Spleen (tissue), 11 donors: ENCODE measurements at regions not wholly inside any gene's neighbourhood (a gene's known extent, or its start where the extent isn't known, plus 50 kb on each side); places are given as distances from the start of the nearest gene placed in this dataset.

Experiments
- DNase-seq: peaks from one replicate; pipeline ENCODE4 v3.0.0-alpha.2; 2020
- H3K27ac ChIP-seq, 8 donors: fragments of 200-600 bp; sonication (generic) in 7 of 8; 1 replicate in 4 of 8; 2 replicates in 4 of 8; pipeline versions ENCODE4 v1.5.0 to v1.8.0; 2016 to 2021; ENCODE audit warnings: inconsistent platforms in 4 of 8, mild to moderate bottlenecking in 4 of 8, moderate library complexity in 1 of 8
- H3K27me3 ChIP-seq, 7 donors: fragments of 200-600 bp; sonication (generic) in 6 of 7; replicated peaks in 1 of 7; 1 replicate in 4 of 7; 2 replicates in 3 of 7; pipeline versions ENCODE4 v1.5.0 to v1.8.0; 2016 to 2021; ENCODE audit warnings: inconsistent platforms in 3 of 7, mild to moderate bottlenecking in 1 of 7
- H3K36me3 ChIP-seq, 6 donors: fragments of 200-600 bp; sonication (generic) in 5 of 6; 1 replicate in 4 of 6; 2 replicates in 2 of 6; pipeline versions ENCODE4 v1.5.0 to v1.8.0; 2016 to 2021; ENCODE audit warnings: inconsistent platforms in 2 of 6
- H3K4me1 ChIP-seq, 6 donors: fragments of 200-600 bp; sonication (generic) in 5 of 6; 1 replicate in 3 of 6; 2 replicates in 3 of 6; pipeline versions ENCODE4 v1.5.0 to v1.8.0; 2016 to 2021; ENCODE audit warnings: inconsistent platforms in 3 of 6
- H3K4me3 ChIP-seq, 8 donors: fragments of 200-600 bp; sonication (generic) in 7 of 8; 1 replicate in 4 of 8; 2 replicates in 4 of 8; pipeline versions ENCODE4 v1.5.0 to v1.8.0; 2016 to 2021; ENCODE audit warnings: inconsistent platforms in 4 of 8, mild to moderate bottlenecking in 4 of 8, moderate library complexity in 2 of 8
- H3K9me3 ChIP-seq, 8 donors: fragments of 200-600 bp; sonication (generic) in 7 of 8; 1 replicate in 4 of 8; 2 replicates in 4 of 8; pipeline versions ENCODE4 v1.5.0 to v1.8.0; 2016 to 2021; ENCODE audit warnings: inconsistent platforms in 4 of 8
- CTCF ChIP-seq, 11 experiments: fragments of 200-600 bp in 7 of 11; fragments of 450-650 bp in 4 of 11; sonication (generic) in 4 of 11; IDR thresholded peaks in 8 of 11; conservative IDR thresholded peaks in 3 of 11; 1 replicate in 7 of 11; 2 replicates in 4 of 11; pipeline versions ENCODE4 v1.4.0 to v1.8.0; 2016 to 2021; ENCODE audit warnings: antibody characterized with exemption in 11 of 11, inconsistent platforms in 4 of 11, mild to moderate bottlenecking in 1 of 11
- POLR2A ChIP-seq, 3 donors: fragments of 450-650 bp; IDR thresholded peaks; one replicate each; pipeline ENCODE4 v1.5.1; 2017; ENCODE audit warnings: antibody characterized with exemption in 3 of 3, mild to moderate bottlenecking in 1 of 3
- POLR2AphosphoS5 ChIP-seq, 3 donors: sonication (generic); formaldehyde crosslinking; IDR thresholded peaks; one replicate each; pipeline ENCODE4 v1.5.1; 2017; ENCODE audit warnings: antibody characterized with exemption in 3 of 3
- WGBS, 5 donors: extraction: QIAGEN DNeasy Blood & Tissue Kit in 3 of 5; methylation state at CpG; one replicate each; pipeline versions ENCODE4 v1.1.5 to v1.1.7; 2013 to 2018; 5-methylcytosine and 5-hydroxymethylcytosine counted together
- intact Hi-C: fragments of 100-400 bp; cut with DNase I; formaldehyde crosslinking; loops from one replicate; pipeline ENCODE4 v1.15.0; 2023; ENCODE audit warnings: low total_unique reads
- donor health status: healthy with polysubstance abuse.
- donor health status: DM: no; HTN: no; CAD: no; lungs with moderate emphysema.
- donor health status: DM: no; HTN: no; CAD: no.
- donor health status: Bipolar disorder and iron deficiency.
- donor health status: healthy.
- donor health status: DM: no; HTN: no; CAD: no.
- donor health status: DM: yes; HTN: yes; CAD: no.

- no peaks in the 10 kb centered on the region for H3K27me3 ChIP-seq
- H3K27ac ChIP-seq = no peak overlapping the region
- H3K9me3 ChIP-seq = peaks cover 0 to 8% (median 0%) of the 10 kb centered on the region in 8 donors
- H3K4me3 ChIP-seq = no peak overlapping the region
- no peak for DNase-seq
- TF ChIP-seq CTCF (IDR thresholded peaks at IDR 0.05 in 8 of 11, conservative IDR thresholded peaks at IDR 0.05 in 3 of 11) (no peak), POLR2AphosphoS5 (IDR thresholded peaks at IDR 0.05) (no peak), POLR2A (IDR thresholded peaks at IDR 0.05) (no peak)
- no peaks in the 10 kb centered on the region for H3K36me3 ChIP-seq
- intact Hi-C loops = no loop called here
- H3K4me1 ChIP-seq = no peaks in the 10 kb centered on the region
Measured at GRCh38 chr10:112884179-112884504, 65.9 kb upstream of the TCF7L2 start.

GRCh38 chr10:112886463-112886862, 63.6 kb upstream of the TCF7L2 start:
- TF ChIP-seq POLR2AphosphoS5 (IDR thresholded peaks at IDR 0.05) = no peak
- TF ChIP-seq POLR2A (IDR thresholded peaks at IDR 0.05) = no peak
- no peak for TF ChIP-seq CTCF (IDR thresholded peaks at IDR 0.05 in 8 of 11, conservative IDR thresholded peaks at IDR 0.05 in 3 of 11)
- no peaks in the 10 kb centered on the region for H3K4me1 ChIP-seq
- H3K4me3 ChIP-seq = no peak overlapping the region
- intact Hi-C loops = no loop called here
- WGBS, 5 donors = 82 to 90% (median 84%) methylated on average over 4 of the region's 4 CpGs
- no peak overlapping the region for H3K27ac ChIP-seq
- H3K36me3 ChIP-seq = no peaks in the 10 kb centered on the region
- no peak for DNase-seq
- H3K9me3 ChIP-seq = peaks cover 0 to 8% (median 0%) of the 10 kb centered on the region in 8 donors
- H3K27me3 ChIP-seq = no peaks in the 10 kb centered on the region

GRCh38 chr10:112887968-112888367, 62.1 kb upstream of the TCF7L2 start:
- 67 to 83% (median 79%) methylated on average over 3 of the region's 3 CpGs for WGBS, 5 donors
- Histone ChIP-seq H3K4me3 (no peak overlapping the region), H3K27me3 (no peaks in the 10 kb centered on the region), H3K9me3 (peaks cover 0 to 8% (median 0%) of the 10 kb centered on the region in 8 donors), H3K27ac (no peak overlapping the region), H3K36me3 (no peaks in the 10 kb centered on the region), H3K4me1 (no peaks in the 10 kb centered on the region)
- no peak for TF ChIP-seq POLR2AphosphoS5 (IDR thresholded peaks at IDR 0.05)
- no peak for TF ChIP-seq CTCF (IDR thresholded peaks at IDR 0.05 in 8 of 11, conservative IDR thresholded peaks at IDR 0.05 in 3 of 11)
- TF ChIP-seq POLR2A (IDR thresholded peaks at IDR 0.05) = no peak
- DNase-seq = no peak
- intact Hi-C loops = no loop called here

GRCh38 chr10:112895292-112895691, 54.8 kb upstream of the TCF7L2 start:
- intact Hi-C loops = no loop called here
- H3K4me1 ChIP-seq = no peaks in the 10 kb centered on the region

More at GRCh38 chr10:112895292-112895691, 54.8 kb upstream of the TCF7L2 start:
- peaks cover 0 to 4% (median 0%) of the 10 kb centered on the region in 8 donors for H3K9me3 ChIP-seq
- no peaks in the 10 kb centered on the region for H3K27me3 ChIP-seq
- H3K4me3 ChIP-seq = no peak overlapping the region
- no peaks in the 10 kb centered on the region for H3K36me3 ChIP-seq
- WGBS, 5 donors = 86 to 93% (median 93%) methylated on average over 4 of the region's 4 CpGs
- no peak for DNase-seq
- H3K27ac ChIP-seq = no peak overlapping the region
- TF ChIP-seq POLR2A (IDR thresholded peaks at IDR 0.05) (no peak), CTCF (IDR thresholded peaks at IDR 0.05 in 8 of 11, conservative IDR thresholded peaks at IDR 0.05 in 3 of 11) (no peak), POLR2AphosphoS5 (IDR thresholded peaks at IDR 0.05) (no peak)
